GM23338 (cell line): ENCODE measurements at regions not wholly inside any gene's neighbourhood (a gene's known extent, or its start where the extent isn't known, plus 50 kb on each side); places are given as distances from the start of the nearest gene placed in this dataset.

Experiments used
- ATAC-seq: fragments of 200-7000 bp; cut with Tn5 transposase; 3 replicates; pipeline ENCODE4 v1.9.1; 2020
- DNase-seq: peaks from one replicate; pipeline ENCODE4 v3.0.0-alpha.2; 2015; ENCODE audit warnings: low spot score
- H2AFZ ChIP-seq: fragments of 200-600 bp; sonication (generic); 2 replicates; pipeline ENCODE4 v1.8.0; 2016; ENCODE audit warnings: antibody characterized with exemption, mild to moderate bottlenecking, moderate library complexity
- H3F3A ChIP-seq: fragments of 200-600 bp; sonication (generic); replicated peaks from 2 replicates; pipeline ENCODE4 v1.8.0; 2017; ENCODE audit warnings: antibody characterized with exemption, mixed run types, low read depth
- H3K27ac ChIP-seq: fragments of 200-600 bp; sonication (generic); 2 replicates; pipeline ENCODE4 v1.6.1; 2016; ENCODE audit warnings: low read depth
- H3K27me3 ChIP-seq: fragments of 200-600 bp; sonication (generic); 2 replicates; pipeline ENCODE4 v1.8.0; 2016; ENCODE audit warnings: mild to moderate bottlenecking, mixed run types, moderate library complexity; ENCODE audit not compliant: insufficient read depth
- H3K36me3 ChIP-seq: fragments of 200-600 bp; sonication (generic); 2 replicates; pipeline ENCODE4 v1.8.0; 2016; ENCODE audit warnings: mild to moderate bottlenecking; ENCODE audit not compliant: insufficient read depth
- H3K4me1 ChIP-seq: fragments of 200-600 bp; sonication (generic); 2 replicates; pipeline ENCODE4 v1.8.0; 2016; ENCODE audit warnings: mild to moderate bottlenecking, moderate library complexity; ENCODE audit not compliant: insufficient read depth
- H3K4me2 ChIP-seq: fragments of 200-600 bp; sonication (generic); 2 replicates; pipeline ENCODE4 v1.7.1; 2017; ENCODE audit warnings: mixed run types
- H3K4me3 ChIP-seq: fragments of 200-600 bp; sonication (generic); 2 replicates; pipeline ENCODE4 v1.6.1; 2016; ENCODE audit warnings: mixed run types
- H3K79me2 ChIP-seq: fragments of 200-600 bp; sonication (generic); replicated peaks from 2 replicates; pipeline ENCODE4 v1.8.0; 2017; ENCODE audit warnings: mild to moderate bottlenecking; ENCODE audit not compliant: insufficient read depth
- H3K9me2 ChIP-seq: fragments of 200-600 bp; sonication (generic); 2 replicates; pipeline ENCODE4 v1.8.0; 2017; ENCODE audit not compliant: insufficient read depth
- H4K20me1 ChIP-seq: fragments of 200-600 bp; sonication (generic); replicated peaks from 2 replicates; pipeline ENCODE4 v1.8.0; 2017; ENCODE audit warnings: mild to moderate bottlenecking; ENCODE audit not compliant: insufficient read depth
- H3K27ac Mint-ChIP-seq: 2 replicates; pipeline ENCODE4 v1.8.0; 2020; ENCODE audit warnings: inconsistent platforms, mild to moderate bottlenecking, moderate library complexity, mixed read lengths
- H3K27me3 Mint-ChIP-seq: 3 replicates; pipeline ENCODE4 v1.8.0; 2022; ENCODE audit warnings: low read depth, mild to moderate bottlenecking, moderate library complexity, mixed read lengths, inconsistent platforms; ENCODE audit not compliant: insufficient read depth, poor library complexity
- H3K36me3 Mint-ChIP-seq: 3 replicates; pipeline ENCODE4 v1.8.0; 2021; ENCODE audit warnings: low read depth, mild to moderate bottlenecking, inconsistent platforms, moderate library complexity, mixed read lengths
- H3K4me1 Mint-ChIP-seq: 3 replicates; pipeline ENCODE4 v1.8.0; 2020; ENCODE audit warnings: mild to moderate bottlenecking, inconsistent platforms, mixed read lengths
- H3K4me3 Mint-ChIP-seq: 3 replicates; pipeline ENCODE4 v1.8.0; 2021; ENCODE audit warnings: moderate library complexity, mild to moderate bottlenecking, inconsistent platforms, mixed read lengths
- H3K9me3 Mint-ChIP-seq: 3 replicates; pipeline ENCODE4 v1.8.0; 2020; ENCODE audit warnings: moderate library complexity, mild to moderate bottlenecking, inconsistent platforms, mixed read lengths
- CREB1 ChIP-seq: fragments of 250-450 bp; sonication (Bioruptor Pico); IDR thresholded peaks from 2 replicates; pipeline ENCODE4 v1.5.0; 2020; ENCODE audit warnings: low read depth, mild to moderate bottlenecking, moderate library complexity
- EZH2 ChIP-seq: fragments of 200-600 bp; sonication (generic); IDR thresholded peaks from one replicate; pipeline ENCODE4 v1.8.0; 2017; ENCODE audit warnings: antibody characterized with exemption, mild to moderate bottlenecking, low read depth; ENCODE audit not compliant: unreplicated experiment
- EZH2phosphoT487 ChIP-seq: fragments of 200-600 bp; sonication (generic); IDR thresholded peaks from one replicate; pipeline ENCODE4 v1.8.1; 2018; ENCODE audit warnings: antibody characterized with exemption; ENCODE audit not compliant: unreplicated experiment
- JUNB ChIP-seq: IDR thresholded peaks from one replicate; pipeline ENCODE4 v1.6.1; 2016; ENCODE audit warnings: antibody characterized with exemption; ENCODE audit not compliant: unreplicated experiment
- NANOG ChIP-seq: IDR thresholded peaks from 2 replicates; pipeline ENCODE4 v1.6.1; 2016; ENCODE audit warnings: antibody characterized with exemption, borderline replicate concordance
- POLR2AphosphoS5 ChIP-seq: IDR thresholded peaks from 2 replicates; pipeline ENCODE4 v1.6.1; 2016; ENCODE audit warnings: antibody characterized with exemption, low read depth
- STAT1 ChIP-seq: IDR thresholded peaks from one replicate; pipeline ENCODE4 v1.6.1; 2016; ENCODE audit warnings: antibody characterized with exemption; ENCODE audit not compliant: unreplicated experiment
- ZNF114 ChIP-seq: fragments of 250-450 bp; sonication (Bioruptor Pico); IDR thresholded peaks from 2 replicates; pipeline ENCODE4 v1.5.0; 2020; ENCODE audit warnings: mild to moderate bottlenecking, moderate library complexity
- ZNF331 ChIP-seq: fragments of 250-450 bp; sonication (Bioruptor Pico); IDR thresholded peaks from 2 replicates; pipeline ENCODE4 v1.5.0; 2020; ENCODE audit warnings: low read depth, mild to moderate bottlenecking, moderate library complexity
- TF ChIP-seq, protein P1 (sequence below), 2 experiments: fragments of 200-600 bp in 1 of 2; sonication (generic) in 1 of 2; conservative IDR thresholded peaks; 2 replicates each; pipeline versions ENCODE4 v1.5.1 to v1.6.1; 2016 to 2017; ENCODE audit warnings: antibody characterized with exemption in 2 of 2, low read depth in 2 of 2, mild to moderate bottlenecking in 2 of 2, moderate library complexity in 1 of 2
- TF ChIP-seq, protein P2 (sequence below): IDR thresholded peaks from 2 replicates; pipeline ENCODE4 v1.6.1; 2016; ENCODE audit warnings: antibody characterized with exemption
- TF ChIP-seq, protein P3 (sequence below): IDR thresholded peaks from one replicate; pipeline ENCODE4 v1.6.1; 2018; ENCODE audit warnings: antibody characterized with exemption; ENCODE audit not compliant: unreplicated experiment
- TF ChIP-seq, protein P4 (sequence below): fragments of 250-450 bp; sonication (Bioruptor Pico); IDR thresholded peaks from 2 replicates; pipeline ENCODE4 v1.5.0; 2020; ENCODE audit warnings: mild to moderate bottlenecking, moderate library complexity

DNA sequence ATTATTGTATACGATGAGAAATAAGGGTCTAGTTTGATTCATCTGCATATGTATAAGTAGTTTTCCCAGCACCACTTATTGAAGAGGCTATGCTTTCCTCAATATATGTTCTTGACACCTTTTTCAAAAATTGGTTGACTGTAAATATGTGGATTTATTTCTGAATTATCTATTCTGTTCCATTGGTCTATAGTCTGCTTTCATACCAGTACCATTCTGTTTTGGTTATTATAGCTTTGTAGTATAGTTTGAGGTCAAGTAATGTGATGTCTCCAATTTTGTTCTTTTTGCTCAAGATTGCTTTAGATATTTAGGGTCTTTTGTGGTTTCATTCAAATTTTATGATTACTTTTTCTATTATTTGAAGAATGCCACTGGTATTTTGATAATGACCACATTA lies 103.8 kb upstream of the LIPC start (continued):
- no peak for TF ChIP-seq POLR2AphosphoS5

DNA sequence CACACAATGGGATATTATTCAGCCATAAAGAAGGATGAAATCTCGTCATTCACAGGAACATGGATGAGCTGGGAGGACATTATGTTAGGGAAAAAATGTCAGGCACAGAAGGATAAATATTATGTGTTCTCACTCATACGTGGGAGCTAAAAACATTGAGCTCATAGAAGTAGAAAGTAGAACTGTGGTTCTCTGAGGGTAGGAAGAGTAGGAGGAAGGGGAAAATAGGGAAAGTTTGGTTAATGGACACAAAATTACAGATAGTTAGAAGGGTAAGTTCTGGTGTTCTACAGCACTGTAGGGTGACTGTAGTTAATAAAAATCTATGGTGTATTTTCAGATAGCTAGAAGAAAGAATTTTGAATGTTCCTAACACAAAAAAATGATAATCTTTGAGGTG lies 102.6 kb upstream of the LIPC start:
- TF ChIP-seq CREB1 (CRISPR knock-in tag) = no peak
- TF ChIP-seq, protein P1, sequence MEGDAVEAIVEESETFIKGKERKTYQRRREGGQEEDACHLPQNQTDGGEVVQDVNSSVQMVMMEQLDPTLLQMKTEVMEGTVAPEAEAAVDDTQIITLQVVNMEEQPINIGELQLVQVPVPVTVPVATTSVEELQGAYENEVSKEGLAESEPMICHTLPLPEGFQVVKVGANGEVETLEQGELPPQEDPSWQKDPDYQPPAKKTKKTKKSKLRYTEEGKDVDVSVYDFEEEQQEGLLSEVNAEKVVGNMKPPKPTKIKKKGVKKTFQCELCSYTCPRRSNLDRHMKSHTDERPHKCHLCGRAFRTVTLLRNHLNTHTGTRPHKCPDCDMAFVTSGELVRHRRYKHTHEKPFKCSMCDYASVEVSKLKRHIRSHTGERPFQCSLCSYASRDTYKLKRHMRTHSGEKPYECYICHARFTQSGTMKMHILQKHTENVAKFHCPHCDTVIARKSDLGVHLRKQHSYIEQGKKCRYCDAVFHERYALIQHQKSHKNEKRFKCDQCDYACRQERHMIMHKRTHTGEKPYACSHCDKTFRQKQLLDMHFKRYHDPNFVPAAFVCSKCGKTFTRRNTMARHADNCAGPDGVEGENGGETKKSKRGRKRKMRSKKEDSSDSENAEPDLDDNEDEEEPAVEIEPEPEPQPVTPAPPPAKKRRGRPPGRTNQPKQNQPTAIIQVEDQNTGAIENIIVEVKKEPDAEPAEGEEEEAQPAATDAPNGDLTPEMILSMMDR (conservative IDR thresholded peaks at IDR 0.05; ENCODE audit: low read depth in 2 of 2) = no peak
- TF ChIP-seq, protein P2, sequence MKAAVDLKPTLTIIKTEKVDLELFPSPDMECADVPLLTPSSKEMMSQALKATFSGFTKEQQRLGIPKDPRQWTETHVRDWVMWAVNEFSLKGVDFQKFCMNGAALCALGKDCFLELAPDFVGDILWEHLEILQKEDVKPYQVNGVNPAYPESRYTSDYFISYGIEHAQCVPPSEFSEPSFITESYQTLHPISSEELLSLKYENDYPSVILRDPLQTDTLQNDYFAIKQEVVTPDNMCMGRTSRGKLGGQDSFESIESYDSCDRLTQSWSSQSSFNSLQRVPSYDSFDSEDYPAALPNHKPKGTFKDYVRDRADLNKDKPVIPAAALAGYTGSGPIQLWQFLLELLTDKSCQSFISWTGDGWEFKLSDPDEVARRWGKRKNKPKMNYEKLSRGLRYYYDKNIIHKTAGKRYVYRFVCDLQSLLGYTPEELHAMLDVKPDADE = no peak
- no peak for TF ChIP-seq ZNF114 (CRISPR knock-in tag)
- TF ChIP-seq, protein P3, sequence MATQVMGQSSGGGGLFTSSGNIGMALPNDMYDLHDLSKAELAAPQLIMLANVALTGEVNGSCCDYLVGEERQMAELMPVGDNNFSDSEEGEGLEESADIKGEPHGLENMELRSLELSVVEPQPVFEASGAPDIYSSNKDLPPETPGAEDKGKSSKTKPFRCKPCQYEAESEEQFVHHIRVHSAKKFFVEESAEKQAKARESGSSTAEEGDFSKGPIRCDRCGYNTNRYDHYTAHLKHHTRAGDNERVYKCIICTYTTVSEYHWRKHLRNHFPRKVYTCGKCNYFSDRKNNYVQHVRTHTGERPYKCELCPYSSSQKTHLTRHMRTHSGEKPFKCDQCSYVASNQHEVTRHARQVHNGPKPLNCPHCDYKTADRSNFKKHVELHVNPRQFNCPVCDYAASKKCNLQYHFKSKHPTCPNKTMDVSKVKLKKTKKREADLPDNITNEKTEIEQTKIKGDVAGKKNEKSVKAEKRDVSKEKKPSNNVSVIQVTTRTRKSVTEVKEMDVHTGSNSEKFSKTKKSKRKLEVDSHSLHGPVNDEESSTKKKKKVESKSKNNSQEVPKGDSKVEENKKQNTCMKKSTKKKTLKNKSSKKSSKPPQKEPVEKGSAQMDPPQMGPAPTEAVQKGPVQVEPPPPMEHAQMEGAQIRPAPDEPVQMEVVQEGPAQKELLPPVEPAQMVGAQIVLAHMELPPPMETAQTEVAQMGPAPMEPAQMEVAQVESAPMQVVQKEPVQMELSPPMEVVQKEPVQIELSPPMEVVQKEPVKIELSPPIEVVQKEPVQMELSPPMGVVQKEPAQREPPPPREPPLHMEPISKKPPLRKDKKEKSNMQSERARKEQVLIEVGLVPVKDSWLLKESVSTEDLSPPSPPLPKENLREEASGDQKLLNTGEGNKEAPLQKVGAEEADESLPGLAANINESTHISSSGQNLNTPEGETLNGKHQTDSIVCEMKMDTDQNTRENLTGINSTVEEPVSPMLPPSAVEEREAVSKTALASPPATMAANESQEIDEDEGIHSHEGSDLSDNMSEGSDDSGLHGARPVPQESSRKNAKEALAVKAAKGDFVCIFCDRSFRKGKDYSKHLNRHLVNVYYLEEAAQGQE = no peak
- TF ChIP-seq, protein P4, sequence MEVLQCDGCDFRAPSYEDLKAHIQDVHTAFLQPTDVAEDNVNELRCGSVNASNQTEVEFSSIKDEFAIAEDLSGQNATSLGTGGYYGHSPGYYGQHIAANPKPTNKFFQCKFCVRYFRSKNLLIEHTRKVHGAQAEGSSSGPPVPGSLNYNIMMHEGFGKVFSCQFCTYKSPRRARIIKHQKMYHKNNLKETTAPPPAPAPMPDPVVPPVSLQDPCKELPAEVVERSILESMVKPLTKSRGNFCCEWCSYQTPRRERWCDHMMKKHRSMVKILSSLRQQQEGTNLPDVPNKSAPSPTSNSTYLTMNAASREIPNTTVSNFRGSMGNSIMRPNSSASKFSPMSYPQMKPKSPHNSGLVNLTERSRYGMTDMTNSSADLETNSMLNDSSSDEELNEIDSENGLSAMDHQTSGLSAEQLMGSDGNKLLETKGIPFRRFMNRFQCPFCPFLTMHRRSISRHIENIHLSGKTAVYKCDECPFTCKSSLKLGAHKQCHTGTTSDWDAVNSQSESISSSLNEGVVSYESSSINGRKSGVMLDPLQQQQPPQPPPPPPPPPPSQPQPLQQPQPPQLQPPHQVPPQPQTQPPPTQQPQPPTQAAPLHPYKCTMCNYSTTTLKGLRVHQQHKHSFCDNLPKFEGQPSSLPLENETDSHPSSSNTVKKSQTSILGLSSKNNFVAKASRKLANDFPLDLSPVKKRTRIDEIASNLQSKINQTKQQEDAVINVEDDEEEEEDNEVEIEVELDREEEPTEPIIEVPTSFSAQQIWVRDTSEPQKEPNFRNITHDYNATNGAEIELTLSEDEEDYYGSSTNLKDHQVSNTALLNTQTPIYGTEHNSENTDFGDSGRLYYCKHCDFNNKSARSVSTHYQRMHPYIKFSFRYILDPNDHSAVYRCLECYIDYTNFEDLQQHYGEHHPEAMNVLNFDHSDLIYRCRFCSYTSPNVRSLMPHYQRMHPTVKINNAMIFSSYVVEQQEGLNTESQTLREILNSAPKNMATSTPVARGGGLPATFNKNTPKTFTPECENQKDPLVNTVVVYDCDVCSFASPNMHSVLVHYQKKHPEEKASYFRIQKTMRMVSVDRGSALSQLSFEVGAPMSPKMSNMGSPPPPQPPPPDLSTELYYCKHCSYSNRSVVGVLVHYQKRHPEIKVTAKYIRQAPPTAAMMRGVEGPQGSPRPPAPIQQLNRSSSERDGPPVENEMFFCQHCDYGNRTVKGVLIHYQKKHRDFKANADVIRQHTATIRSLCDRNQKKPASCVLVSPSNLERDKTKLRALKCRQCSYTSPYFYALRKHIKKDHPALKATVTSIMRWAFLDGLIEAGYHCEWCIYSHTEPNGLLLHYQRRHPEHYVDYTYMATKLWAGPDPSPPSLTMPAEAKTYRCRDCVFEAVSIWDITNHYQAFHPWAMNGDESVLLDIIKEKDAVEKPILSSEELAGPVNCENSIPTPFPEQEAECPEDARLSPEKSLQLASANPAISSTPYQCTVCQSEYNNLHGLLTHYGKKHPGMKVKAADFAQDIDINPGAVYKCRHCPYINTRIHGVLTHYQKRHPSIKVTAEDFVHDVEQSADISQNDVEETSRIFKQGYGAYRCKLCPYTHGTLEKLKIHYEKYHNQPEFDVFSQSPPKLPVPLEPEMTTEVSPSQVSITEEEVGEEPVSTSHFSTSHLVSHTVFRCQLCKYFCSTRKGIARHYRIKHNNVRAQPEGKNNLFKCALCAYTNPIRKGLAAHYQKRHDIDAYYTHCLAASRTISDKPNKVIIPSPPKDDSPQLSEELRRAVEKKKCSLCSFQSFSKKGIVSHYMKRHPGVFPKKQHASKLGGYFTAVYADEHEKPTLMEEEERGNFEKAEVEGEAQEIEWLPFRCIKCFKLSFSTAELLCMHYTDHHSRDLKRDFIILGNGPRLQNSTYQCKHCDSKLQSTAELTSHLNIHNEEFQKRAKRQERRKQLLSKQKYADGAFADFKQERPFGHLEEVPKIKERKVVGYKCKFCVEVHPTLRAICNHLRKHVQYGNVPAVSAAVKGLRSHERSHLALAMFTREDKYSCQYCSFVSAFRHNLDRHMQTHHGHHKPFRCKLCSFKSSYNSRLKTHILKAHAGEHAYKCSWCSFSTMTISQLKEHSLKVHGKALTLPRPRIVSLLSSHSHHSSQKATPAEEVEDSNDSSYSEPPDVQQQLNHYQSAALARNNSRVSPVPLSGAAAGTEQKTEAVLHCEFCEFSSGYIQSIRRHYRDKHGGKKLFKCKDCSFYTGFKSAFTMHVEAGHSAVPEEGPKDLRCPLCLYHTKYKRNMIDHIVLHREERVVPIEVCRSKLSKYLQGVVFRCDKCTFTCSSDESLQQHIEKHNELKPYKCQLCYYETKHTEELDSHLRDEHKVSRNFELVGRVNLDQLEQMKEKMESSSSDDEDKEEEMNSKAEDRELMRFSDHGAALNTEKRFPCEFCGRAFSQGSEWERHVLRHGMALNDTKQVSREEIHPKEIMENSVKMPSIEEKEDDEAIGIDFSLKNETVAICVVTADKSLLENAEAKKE (CRISPR knock-in tag) = no peak
- TF ChIP-seq ZNF331 = no peak
- TF ChIP-seq NANOG = no peak
- no peak for TF ChIP-seq EZH2phosphoT487
- no peak for TF ChIP-seq STAT1
- no peak for TF ChIP-seq JUNB
- no peak for TF ChIP-seq EZH2
- no peak for TF ChIP-seq POLR2AphosphoS5
- H3K9me3 Mint-ChIP-seq = peaks cover 6% of the 10 kb centered on the region; the same call in 2 of the 3 replicates
- Histone ChIP-seq H3K79me2 (no peaks in the 10 kb centered on the region), H3K36me3 (no peaks in the 10 kb centered on the region), H3K27ac (no peak overlapping the region), H2AFZ (no peak overlapping the region), H3K4me3 (no peak overlapping the region), H3K27me3 (no peaks in the 10 kb centered on the region), H3K9me2 (0 out of 2 replicates have a peak, but pooled peaks cover 2% of the 10 kb centered on the region), H3K4me2 (no peak overlapping the region), H3K4me1 (peaks cover 33% of the 10 kb centered on the region), H4K20me1 (no peaks in the 10 kb centered on the region), H3F3A (no peaks in the 10 kb centered on the region)
- peaks cover 36% of the 10 kb centered on the region for H3K4me1 Mint-ChIP-seq
- ATAC-seq (no peak), DNase-seq (no peak)
- no peaks in the 10 kb centered on the region for H3K36me3 Mint-ChIP-seq
- no peak overlapping the region for H3K27ac Mint-ChIP-seq
- peaks cover 8% of the 10 kb centered on the region for H3K27me3 Mint-ChIP-seq
- H3K4me3 Mint-ChIP-seq = no peak overlapping the region
